ENCODE measurements at regions not wholly inside any gene's neighbourhood (a gene's known extent, or its start where the extent isn't known, plus 50 kb on each side); places are given as distances from the start of the nearest gene placed in this dataset.
"Not testable (repeated sequence)": the region's sequence is repeated elsewhere in the genome, so short reads cannot be mapped to it uniquely, and the experiment has no call there.

- DNase-seq = no peak
These were observed 80.0 kb upstream of the TNFAIP3 start for GRCh38 chr6:137787016-137787415.

GRCh38 chr6:137788248-137788647 lies 78.8 kb upstream of the TNFAIP3 start:
- DNase-seq = no peak

- no peak for DNase-seq
These were observed 75.5 kb upstream of the TNFAIP3 start for GRCh38 chr6:137791281-137792159.

GRCh38 chr6:137792160-137793033 lies 74.7 kb upstream of the TNFAIP3 start:
- no peak for DNase-seq

- DNase-seq = no peak
These were observed 73.1 kb upstream of the TNFAIP3 start for GRCh38 chr6:137793805-137794515.

- DNase-seq = no peak
These were observed 72.4 kb upstream of the TNFAIP3 start for GRCh38 chr6:137794516-137795201.

GRCh38 chr6:137795501-137795900 lies 71.6 kb upstream of the TNFAIP3 start:
- no peak for DNase-seq

GRCh38 chr6:137798261-137798660 lies 68.8 kb upstream of the TNFAIP3 start:
- DNase-seq = no peak

GRCh38 chr6:137798846-137799245 lies 68.2 kb upstream of the TNFAIP3 start:
- no peak for DNase-seq

- DNase-seq = peak; percentile 34
These were observed 67.0 kb upstream of the TNFAIP3 start for GRCh38 chr6:137799950-137800568.

GRCh38 chr6:137800762-137801161 lies 66.3 kb upstream of the TNFAIP3 start:
- DNase-seq = no peak

- DNase-seq = no peak
These were observed 65.5 kb upstream of the TNFAIP3 start for GRCh38 chr6:137801352-137802114.

GRCh38 chr6:137802408-137803182 lies 64.5 kb upstream of the TNFAIP3 start:
- DNase-seq = no peak

- DNase-seq = no peak
These were observed 62.4 kb upstream of the TNFAIP3 start for GRCh38 chr6:137804637-137805036.

GRCh38 chr6:137805622-137806021 lies 61.4 kb upstream of the TNFAIP3 start:
- no peak for DNase-seq

- DNase-seq = no peak
These were observed 60.0 kb upstream of the TNFAIP3 start for GRCh38 chr6:137806914-137807682.

- no peak for DNase-seq
These were observed 58.9 kb upstream of the TNFAIP3 start for GRCh38 chr6:137808191-137808590.

- DNase-seq = no peak
These were observed 58.2 kb upstream of the TNFAIP3 start for GRCh38 chr6:137808836-137809315.

- DNase-seq = not testable (repeated sequence)
These were observed 57.0 kb upstream of the TNFAIP3 start for GRCh38 chr6:137809895-137810553.

Measured in amniotic stem cell (primary cell).